ENCODE measurements at regions not wholly inside any gene's neighbourhood (a gene's known extent, or its start where the extent isn't known, plus 50 kb on each side); places are given as distances from the start of the nearest gene placed in this dataset.

DNA sequence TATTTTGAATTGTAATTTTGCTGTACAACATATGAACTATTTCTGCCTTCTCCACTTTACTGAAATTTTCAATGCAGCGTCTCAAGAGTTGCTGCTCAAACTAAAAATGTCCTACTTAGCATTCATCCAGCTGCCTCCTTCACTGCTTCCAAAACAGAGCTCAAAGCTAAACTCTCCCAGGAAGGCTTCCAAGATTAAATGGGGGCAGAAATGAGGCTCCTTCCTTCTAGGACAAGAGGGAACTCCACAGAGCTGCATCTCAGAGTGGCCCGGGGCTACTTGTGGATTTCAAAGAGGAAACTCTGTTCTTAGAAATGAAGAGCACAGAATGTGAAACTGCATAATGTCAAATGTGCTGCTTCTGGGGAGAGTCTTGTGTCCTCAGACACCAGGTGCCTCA is 295.9 kb upstream of the NCAM1 start:
- TF ChIP-seq, protein P1, sequence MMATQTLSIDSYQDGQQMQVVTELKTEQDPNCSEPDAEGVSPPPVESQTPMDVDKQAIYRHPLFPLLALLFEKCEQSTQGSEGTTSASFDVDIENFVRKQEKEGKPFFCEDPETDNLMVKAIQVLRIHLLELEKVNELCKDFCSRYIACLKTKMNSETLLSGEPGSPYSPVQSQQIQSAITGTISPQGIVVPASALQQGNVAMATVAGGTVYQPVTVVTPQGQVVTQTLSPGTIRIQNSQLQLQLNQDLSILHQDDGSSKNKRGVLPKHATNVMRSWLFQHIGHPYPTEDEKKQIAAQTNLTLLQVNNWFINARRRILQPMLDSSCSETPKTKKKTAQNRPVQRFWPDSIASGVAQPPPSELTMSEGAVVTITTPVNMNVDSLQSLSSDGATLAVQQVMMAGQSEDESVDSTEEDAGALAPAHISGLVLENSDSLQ (IDR thresholded peaks at IDR 0.05): no peak
- no peak for TF ChIP-seq ELF4 (IDR thresholded peaks at IDR 0.05)
- TF ChIP-seq CTBP1 (IDR thresholded peaks at IDR 0.05; ENCODE audit: borderline replicate concordance): no peak
- TF ChIP-seq SP1 (IDR thresholded peaks at IDR 0.05): no peak
- TF ChIP-seq ARNT (IDR thresholded peaks at IDR 0.05): no peak
- no peak for TF ChIP-seq NFRKB (IDR thresholded peaks at IDR 0.05)
- TF ChIP-seq SUZ12 (IDR thresholded peaks at IDR 0.05): no peak
- TF ChIP-seq BHLHE40 (IDR thresholded peaks at IDR 0.05; ENCODE audit: borderline replicate concordance): no peak
